GM18873 (cell line): ENCODE measurements at regions not wholly inside any gene's neighbourhood (a gene's known extent, or its start where the extent isn't known, plus 50 kb on each side); places are given as distances from the start of the nearest gene placed in this dataset.

Experiments
- ATAC-seq: cut with Tn5 transposase; IDR thresholded peaks from one replicate; pipeline ENCODE4 v1.9.1; 2021; ENCODE audit warnings: mild to moderate bottlenecking, moderate library complexity, moderate number of reproducible peaks; ENCODE audit not compliant: unreplicated experiment, low FRiP score

DNA sequence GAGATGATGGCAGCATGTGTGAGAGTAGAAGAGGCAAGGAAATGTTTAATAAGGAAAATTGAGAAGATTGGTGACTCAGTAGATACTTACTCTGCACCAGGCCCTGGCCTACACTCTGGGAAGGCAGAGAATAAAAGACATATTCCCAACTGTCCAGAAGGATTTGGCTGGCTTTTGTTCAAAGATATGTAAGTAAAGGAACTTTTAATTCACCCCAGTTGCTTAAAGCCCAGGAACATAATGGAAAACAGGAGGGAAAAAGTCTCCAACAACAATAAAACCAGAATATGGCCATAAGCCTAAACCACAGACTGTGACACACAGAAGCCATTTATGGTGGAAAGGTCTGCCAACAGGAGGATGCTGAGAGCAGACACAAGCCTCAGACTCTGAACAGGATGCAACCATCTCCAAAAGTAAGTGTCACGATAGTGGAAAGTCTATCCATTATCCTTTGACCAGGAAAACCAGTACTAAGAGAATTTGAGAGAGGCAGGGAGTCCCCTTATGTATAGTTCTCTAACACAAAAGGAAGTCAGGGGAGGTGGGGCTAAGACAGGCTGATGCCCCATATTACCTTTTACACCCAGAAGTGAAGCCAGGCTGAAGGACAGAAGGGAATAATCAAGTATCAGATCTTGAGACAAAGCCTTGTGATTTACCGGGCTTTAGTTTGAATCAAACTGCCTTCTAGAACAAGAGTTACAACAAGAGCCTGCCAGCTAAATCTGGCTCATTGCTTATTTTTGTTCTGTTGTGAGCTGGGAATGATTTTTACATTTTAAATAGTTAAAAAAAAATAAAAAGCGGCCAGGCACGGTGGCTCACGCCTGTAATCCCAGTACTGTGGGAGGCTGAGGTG lies 169.5 kb upstream of the STARD13 start:
- no peak for ATAC-seq

- no peak for ATAC-seq
Measured at GRCh38 chr13:33459702-33460101, 174.1 kb upstream of the STARD13 start.

GRCh38 chr13:33462109-33462508 lies 176.6 kb upstream of the STARD13 start:
- no peak for ATAC-seq

DNA sequence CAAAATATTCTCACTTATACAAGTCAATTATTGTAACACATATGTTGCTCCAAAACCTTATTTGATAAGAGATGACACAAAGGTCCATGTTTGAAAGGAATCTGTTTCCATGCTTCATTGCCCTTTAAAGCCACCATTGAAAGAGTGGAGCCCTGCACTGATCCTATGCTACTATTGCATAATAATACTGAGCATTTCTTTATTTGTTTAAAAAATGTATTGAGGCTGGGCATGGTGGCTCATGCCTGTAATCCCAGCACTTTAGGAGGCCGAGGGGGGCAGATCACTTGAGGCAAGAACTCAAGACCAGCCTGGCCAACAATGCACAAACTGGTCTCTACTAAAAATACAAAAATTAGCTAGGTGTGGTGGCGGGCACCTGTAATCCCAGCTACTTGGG lies 178.8 kb upstream of the STARD13 start:
- ATAC-seq: no peak

GRCh38 chr13:33466262-33466661 lies 180.7 kb upstream of the STARD13 start:
- no peak for ATAC-seq

DNA sequence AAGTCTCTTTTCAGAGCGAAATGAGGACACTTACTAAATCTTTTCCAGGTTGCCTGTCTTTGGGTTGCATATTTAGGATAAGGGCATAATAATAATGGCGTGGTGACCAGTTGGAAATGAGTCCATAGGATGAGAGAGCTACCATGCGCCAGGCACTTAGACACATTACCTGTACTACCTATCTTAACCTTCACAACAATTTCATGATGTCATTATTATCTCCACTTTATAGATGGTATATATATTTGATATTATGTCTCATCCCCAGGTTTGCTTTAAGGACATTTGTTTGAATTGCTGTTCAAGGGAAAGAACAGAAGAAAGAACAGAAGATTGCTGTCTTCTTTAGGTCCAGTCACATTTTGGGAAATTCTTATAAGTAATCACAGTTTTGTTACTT lies 182.0 kb upstream of the STARD13 start:
- no peak for ATAC-seq

GRCh38 chr13:33471204-33471603 lies 185.6 kb upstream of the STARD13 start:
- no peak for ATAC-seq

- no peak for ATAC-seq
Measured at GRCh38 chr13:33472446-33472845, 186.9 kb upstream of the STARD13 start.

GRCh38 chr13:33479105-33479504 lies 193.6 kb upstream of the STARD13 start:
- no peak for ATAC-seq

DNA sequence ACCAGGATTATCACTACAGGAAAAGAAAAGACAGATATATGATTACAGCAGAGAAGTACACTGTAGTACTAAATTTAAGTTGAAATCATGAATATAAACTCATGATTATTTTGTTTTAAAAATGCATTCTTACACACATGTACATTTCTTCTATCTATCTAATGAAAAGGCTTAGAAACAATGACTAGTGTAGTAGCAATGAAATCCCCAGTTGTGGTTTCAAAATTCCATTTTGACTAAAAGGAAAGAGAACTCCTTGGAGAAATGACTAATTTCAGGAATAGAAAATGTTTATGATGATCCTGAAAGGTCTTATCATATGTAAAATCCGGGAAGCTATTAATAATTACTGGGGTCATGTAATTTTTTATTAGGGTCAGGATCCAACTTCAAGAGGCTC lies 195.0 kb upstream of the STARD13 start:
- ATAC-seq: no peak

- ATAC-seq: no peak
Measured at GRCh38 chr13:33483471-33483870, 197.9 kb upstream of the STARD13 start.

- ATAC-seq: no peak
Measured at GRCh38 chr13:33485247-33485646, 199.7 kb upstream of the STARD13 start.

GRCh38 chr13:33487575-33488243 lies 202.2 kb upstream of the STARD13 start:
- no peak for ATAC-seq

DNA sequence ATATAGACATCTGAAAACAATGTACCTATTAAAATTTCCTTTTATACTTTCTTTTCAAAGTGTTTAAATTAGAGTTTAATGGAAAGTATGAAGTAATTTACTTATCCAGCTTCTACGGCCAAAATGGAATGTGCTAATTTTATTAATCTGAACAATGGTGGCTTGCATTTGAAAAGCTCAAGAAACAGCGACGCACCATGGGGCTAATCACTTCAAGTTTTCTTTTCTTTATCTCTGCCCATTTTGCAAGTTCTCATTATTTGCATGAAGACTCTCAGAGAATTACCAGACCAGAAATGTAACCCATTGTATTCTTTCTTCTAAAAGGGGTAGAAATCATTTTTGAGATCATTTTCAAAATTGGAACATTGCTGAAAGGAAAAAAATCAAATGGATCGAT lies 204.0 kb upstream of the STARD13 start:
- no peak for ATAC-seq

GRCh38 chr13:33490461-33491327 lies 205.1 kb upstream of the STARD13 start:
- no peak for ATAC-seq

DNA sequence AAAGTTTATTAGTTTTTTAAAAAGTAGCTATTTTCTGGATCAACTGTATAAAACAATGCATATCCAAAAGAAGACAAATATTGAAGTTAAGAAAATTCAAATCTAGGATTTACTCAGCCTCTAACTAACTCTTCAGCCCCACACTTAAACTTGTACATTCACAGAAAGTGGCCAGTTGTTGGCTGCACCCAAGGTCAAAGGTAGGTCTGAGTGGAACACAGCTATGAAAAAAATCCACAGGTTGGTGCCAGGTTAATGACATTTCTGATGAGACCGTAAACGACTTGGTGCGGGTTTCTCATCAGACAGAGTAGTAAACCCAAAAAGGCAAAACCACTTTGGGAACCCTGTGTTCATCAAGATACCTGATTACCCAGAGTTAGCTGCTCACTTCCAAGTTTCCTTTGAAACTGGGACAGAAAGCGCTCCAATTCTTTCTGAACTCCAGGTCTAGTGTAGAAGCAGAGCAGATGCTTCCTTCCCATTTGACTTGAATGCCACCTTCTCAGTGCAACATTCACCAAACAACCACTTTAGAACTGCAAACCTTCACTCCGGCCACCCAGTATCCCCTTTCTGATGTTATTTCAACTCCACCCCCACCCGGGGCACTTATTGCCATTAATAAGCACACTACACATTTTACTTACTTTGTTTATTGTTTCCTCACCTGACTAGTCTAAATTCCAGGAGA lies 208.3 kb upstream of the STARD13 start:
- ATAC-seq: no peak

GRCh38 chr13:33494596-33495204 lies 209.1 kb upstream of the STARD13 start:
- ATAC-seq: no peak

DNA sequence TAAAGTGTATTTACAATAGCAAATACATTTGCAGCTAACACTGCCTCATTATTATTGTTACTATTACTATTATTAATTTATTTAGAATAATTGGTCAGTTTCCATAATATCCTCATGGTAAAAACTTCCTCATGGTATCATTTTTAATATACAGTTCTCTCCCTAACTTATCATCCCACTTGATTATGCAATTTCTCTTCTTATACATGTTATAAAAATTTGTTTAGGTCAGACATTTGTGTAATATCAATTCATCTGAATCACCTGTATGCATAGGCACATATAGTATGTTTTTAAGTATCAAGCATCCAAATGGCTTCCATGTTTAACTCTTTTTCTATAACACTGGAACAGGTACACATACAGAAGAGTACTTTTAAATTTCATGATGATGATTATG lies 210.8 kb upstream of the STARD13 start:
- no peak for ATAC-seq

GRCh38 chr13:33497146-33497845 lies 211.7 kb upstream of the STARD13 start:
- ATAC-seq: no peak
